ENCODE measurements at regions not wholly inside any gene's neighbourhood (a gene's known extent, or its start where the extent isn't known, plus 50 kb on each side); places are given as distances from the start of the nearest gene placed in this dataset.

GRCh38 chr16:50933262-50933661, 191.4 kb downstream of the CYLD start:
- TF ChIP-seq CTCF (IDR thresholded peaks at IDR 0.05) (no peak), POLR2A (IDR thresholded peaks at IDR 0.05) (no peak)
